ENCODE measurements at regions not wholly inside any gene's neighbourhood (a gene's known extent, or its start where the extent isn't known, plus 50 kb on each side); places are given as distances from the start of the nearest gene placed in this dataset.

GRCh38 chr3:150291515-150291914 lies 116.6 kb upstream of the TSC22D2 start:
- no peaks in the 10 kb centered on the region for H4K20me1 ChIP-seq (ENCODE audit: control insufficient read depth, insufficient read depth, insufficient read length)
- H4K91ac ChIP-seq (ENCODE audit: insufficient read length, low read depth, low read length) = no peak overlapping the region
- H4K5ac ChIP-seq (ENCODE audit: insufficient read length, low read depth, low read length) = no peak overlapping the region
- no peaks in the 10 kb centered on the region for H3K27me3 Mint-ChIP-seq (ENCODE audit: low read depth)
- H2BK5ac ChIP-seq (ENCODE audit: insufficient read length, low read length) = no peak overlapping the region
- H2BK12ac ChIP-seq (ENCODE audit: insufficient read length, low read depth, low read length) = no peak overlapping the region
- H3K36me3 Mint-ChIP-seq (ENCODE audit: insufficient read depth in 1 of 3, low read depth in 3 of 3) = no peaks in the 10 kb centered on the region
- no peak overlapping the region for H3K4ac ChIP-seq (ENCODE audit: low read depth, low read length)
- H3K9ac ChIP-seq (ENCODE audit: extremely low read depth, insufficient read length, low read length) = no peak overlapping the region
- DNase-seq = no peak
- H2BK120ac ChIP-seq (ENCODE audit: low read depth, low read length, poor library complexity, severe bottlenecking) = no peak overlapping the region
- no peak overlapping the region for H3K27ac ChIP-seq (ENCODE audit: insufficient read length, low read depth, low read length)
- no peak overlapping the region for H3K14ac ChIP-seq (ENCODE audit: insufficient read depth, low read length)
- no peaks in the 10 kb centered on the region for H3K79me2 ChIP-seq (ENCODE audit: insufficient read depth, low read length)
- no peak overlapping the region for H3K56ac ChIP-seq (ENCODE audit: insufficient read length, low read depth, low read length)
- H3K4me1 ChIP-seq (ENCODE audit: insufficient read depth, low read length) = peaks cover 6% of the 10 kb centered on the region; the same call in 1 of the 2 replicates
- no peak overlapping the region; a peak in 1 of 7 replicates for H3K27ac Mint-ChIP-seq
- H3K4me3 Mint-ChIP-seq = no peak overlapping the region
- no peaks in the 10 kb centered on the region for H3K9me3 ChIP-seq (ENCODE audit: control insufficient read depth, low read depth, low read length)
- H2AK5ac ChIP-seq (ENCODE audit: insufficient read length, low read length) = no peak overlapping the region
- no peaks in the 10 kb centered on the region for H3K27me3 ChIP-seq (ENCODE audit: insufficient read depth, low read length)
- H2BK20ac ChIP-seq (ENCODE audit: low read depth, low read length, poor library complexity, severe bottlenecking) = no peak overlapping the region
- H3K4me1 Mint-ChIP-seq = peaks cover 5 to 13% of the 10 kb centered on the region in 2 experiments
- H4K8ac ChIP-seq (replicated peaks; ENCODE audit: insufficient read length, low read depth, low read length) = no peak overlapping the region
- no peak overlapping the region for H3K23ac ChIP-seq (ENCODE audit: insufficient read length, low read depth, low read length)
- no peak overlapping the region for H3T11ph ChIP-seq (ENCODE audit: low read length)
- H3K23me2 ChIP-seq (ENCODE audit: insufficient read length, low read depth, low read length, poor library complexity, severe bottlenecking) = no peaks in the 10 kb centered on the region
- no peak overlapping the region for H2BK15ac ChIP-seq (ENCODE audit: low read depth, low read length)
- H3K4me2 ChIP-seq (ENCODE audit: insufficient read depth, insufficient read length, low read length) = no peak overlapping the region
- no peaks in the 10 kb centered on the region for H3K79me1 ChIP-seq (ENCODE audit: insufficient read depth, low read depth, low read length, poor library complexity, severe bottlenecking)
- TF ChIP-seq CTCF (conservative IDR thresholded peaks at IDR 0.05) = no peak
- H3K9me3 Mint-ChIP-seq = no peaks in the 10 kb centered on the region
- H2AFZ ChIP-seq (ENCODE audit: low read length) = no peak overlapping the region
- no peak overlapping the region for H3K18ac ChIP-seq (ENCODE audit: insufficient read length, low read depth, low read length)
